H9 (cell line): ENCODE measurements at regions not wholly inside any gene's neighbourhood (a gene's known extent, or its start where the extent isn't known, plus 50 kb on each side); places are given as distances from the start of the nearest gene placed in this dataset.

Experiments used
- DNase-seq: peaks from one replicate; pipeline ENCODE4 v3.0.0-alpha.2; 2017
- H2AFZ ChIP-seq: one replicate; pipeline ENCODE4 v1.6.1; 2013; ENCODE audit warnings: mild to moderate bottlenecking, low read length, control low read depth, moderate library complexity
- H2AK5ac ChIP-seq: 2 replicates; pipeline ENCODE4 v1.6.1; 2013; ENCODE audit warnings: low read length, control low read depth, mixed read lengths; ENCODE audit not compliant: insufficient read length
- H2BK120ac ChIP-seq: one replicate; pipeline ENCODE4 v1.6.1; 2013; ENCODE audit warnings: low read depth, mild to moderate bottlenecking, low read length, control low read depth, inconsistent platforms; ENCODE audit not compliant: poor library complexity, severe bottlenecking
- H2BK12ac ChIP-seq: 2 replicates; pipeline ENCODE4 v1.6.1; 2013; ENCODE audit warnings: low read length, control low read depth, mixed read lengths, low read depth; ENCODE audit not compliant: insufficient read length
- H2BK15ac ChIP-seq: 2 replicates; pipeline ENCODE4 v1.6.1; 2013; ENCODE audit warnings: low read depth, low read length, control low read depth
- H2BK20ac ChIP-seq: one replicate; pipeline ENCODE4 v1.6.1; 2013; ENCODE audit warnings: low read depth, mild to moderate bottlenecking, low read length, control low read depth, inconsistent platforms; ENCODE audit not compliant: poor library complexity, severe bottlenecking
- H2BK5ac ChIP-seq: 2 replicates; pipeline ENCODE4 v1.6.1; 2013; ENCODE audit warnings: low read length, control low read depth, mixed read lengths; ENCODE audit not compliant: insufficient read length
- H3K14ac ChIP-seq: 2 replicates; pipeline ENCODE4 v1.6.1; 2013; ENCODE audit warnings: low read length, control low read depth; ENCODE audit not compliant: insufficient read depth
- H3K18ac ChIP-seq: 2 replicates; pipeline ENCODE4 v1.6.1; 2013; ENCODE audit warnings: low read depth, mild to moderate bottlenecking, mixed read lengths, low read length, control low read depth; ENCODE audit not compliant: insufficient read length
- H3K23ac ChIP-seq: 2 replicates; pipeline ENCODE4 v1.6.1; 2013; ENCODE audit warnings: low read length, control low read depth, mixed read lengths, low read depth; ENCODE audit not compliant: insufficient read length
- H3K23me2 ChIP-seq: 2 replicates; pipeline ENCODE4 v1.6.1; 2013; ENCODE audit warnings: low read depth, mild to moderate bottlenecking, mixed read lengths, low read length, control low read depth; ENCODE audit not compliant: insufficient read length, poor library complexity, severe bottlenecking
- H3K27ac ChIP-seq: 2 replicates; pipeline ENCODE4 v1.5.1; 2013; ENCODE audit warnings: low read length, control low read depth, mixed read lengths, low read depth; ENCODE audit not compliant: insufficient read length
- H3K27me3 ChIP-seq: 2 replicates; pipeline ENCODE4 v1.6.1; 2013; ENCODE audit warnings: low read length, control low read depth, inconsistent platforms; ENCODE audit not compliant: insufficient read depth
- H3K4ac ChIP-seq: 2 replicates; pipeline ENCODE4 v1.6.1; 2013; ENCODE audit warnings: low read depth, mild to moderate bottlenecking, control low read depth, inconsistent platforms, low read length, moderate library complexity
- H3K4me1 ChIP-seq: 2 replicates; pipeline ENCODE4 v1.6.1; 2013; ENCODE audit warnings: low read length, control low read depth, inconsistent platforms; ENCODE audit not compliant: insufficient read depth
- H3K4me2 ChIP-seq: 2 replicates; pipeline ENCODE4 v1.6.1; 2013; ENCODE audit warnings: low read length, control low read depth, mixed read lengths; ENCODE audit not compliant: insufficient read length, insufficient read depth
- H3K56ac ChIP-seq: 2 replicates; pipeline ENCODE4 v1.6.1; 2013; ENCODE audit warnings: low read depth, mild to moderate bottlenecking, mixed read lengths, low read length, control low read depth; ENCODE audit not compliant: insufficient read length
- H3K79me1 ChIP-seq: 2 replicates; pipeline ENCODE4 v1.6.1; 2013; ENCODE audit warnings: low read depth, mild to moderate bottlenecking, moderate library complexity, low read length, control low read depth, inconsistent platforms; ENCODE audit not compliant: insufficient read depth, poor library complexity, severe bottlenecking
- H3K79me2 ChIP-seq: 2 replicates; pipeline ENCODE4 v1.6.1; 2013; ENCODE audit warnings: low read length, control low read depth, inconsistent platforms; ENCODE audit not compliant: insufficient read depth
- H3K9ac ChIP-seq: 2 replicates; pipeline ENCODE4 v1.6.1; 2013; ENCODE audit warnings: low read length, control low read depth, mixed read lengths; ENCODE audit not compliant: insufficient read length; ENCODE audit errors: extremely low read depth
- H3K9me3 ChIP-seq: one replicate; pipeline ENCODE4 v1.6.1; 2013; ENCODE audit warnings: low read depth, low read length, inconsistent platforms; ENCODE audit not compliant: control insufficient read depth
- H3T11ph ChIP-seq: one replicate; pipeline ENCODE4 v1.6.1; 2013; ENCODE audit warnings: mild to moderate bottlenecking, low read length, control low read depth, inconsistent platforms
- H4K20me1 ChIP-seq: one replicate; pipeline ENCODE4 v1.6.1; 2013; ENCODE audit not compliant: control insufficient read depth, insufficient read length, insufficient read depth
- H4K5ac ChIP-seq: 2 replicates; pipeline ENCODE4 v1.6.1; 2013; ENCODE audit warnings: low read depth, mild to moderate bottlenecking, mixed read lengths, low read length, control low read depth; ENCODE audit not compliant: insufficient read length
- H4K8ac ChIP-seq: replicated peaks from 2 replicates; pipeline ENCODE4 v1.6.1; 2013; ENCODE audit warnings: low read length, control low read depth, mixed read lengths, low read depth; ENCODE audit not compliant: insufficient read length
- H4K91ac ChIP-seq: 2 replicates; pipeline ENCODE4 v1.6.1; 2013; ENCODE audit warnings: low read depth, mild to moderate bottlenecking, moderate library complexity, mixed read lengths, low read length, control low read depth; ENCODE audit not compliant: insufficient read length
- H3K27ac Mint-ChIP-seq, 3 experiments: 2 replicates in 2 of 3; 3 replicates in 1 of 3; pipeline ENCODE4 v1.8.0; 2020 to 2021; ENCODE audit warnings: mixed read lengths in 3 of 3, mild to moderate bottlenecking in 1 of 3, moderate library complexity in 1 of 3
- H3K27me3 Mint-ChIP-seq: 2 replicates; pipeline ENCODE4 v1.8.0; 2021; ENCODE audit warnings: low read depth, mild to moderate bottlenecking, moderate library complexity, mixed read lengths
- H3K36me3 Mint-ChIP-seq, 3 experiments: 2 replicates in 2 of 3; 3 replicates in 1 of 3; pipeline ENCODE4 v1.8.0; 2020 to 2021; ENCODE audit warnings: low read depth in 3 of 3, mixed read lengths in 3 of 3; ENCODE audit not compliant: insufficient read depth in 1 of 3
- H3K4me1 Mint-ChIP-seq, 2 experiments: 2 replicates each; pipeline ENCODE4 v1.8.0; 2020; ENCODE audit warnings: mixed read lengths in 2 of 2
- H3K4me3 Mint-ChIP-seq, 2 experiments: 2 replicates in 1 of 2; 3 replicates in 1 of 2; pipeline ENCODE4 v1.8.0; 2020 to 2021; ENCODE audit warnings: mild to moderate bottlenecking in 2 of 2, mixed read lengths in 2 of 2, moderate library complexity in 1 of 2
- H3K9me3 Mint-ChIP-seq, 2 experiments: 2 replicates in 1 of 2; 3 replicates in 1 of 2; pipeline ENCODE4 v1.8.0; 2020; ENCODE audit warnings: mild to moderate bottlenecking in 2 of 2, mixed read lengths in 2 of 2, moderate library complexity in 1 of 2
- CTCF ChIP-seq: fragments of 200-600 bp; sonication (generic); conservative IDR thresholded peaks from 3 replicates; pipeline ENCODE4 v1.8.0; 2021; ENCODE audit warnings: antibody characterized with exemption, mild to moderate bottlenecking
- WGBS: extraction: QIAGEN DNeasy Blood & Tissue Kit; methylation state at CpG from one replicate; pipeline ENCODE4 v1.1.7; 2013; ENCODE audit warnings: missing lambda C conversion rate, low lambda C conversion rate, mixed read lengths; ENCODE audit not compliant: insufficient read length; ENCODE audit errors: extremely low coverage; 5-methylcytosine and 5-hydroxymethylcytosine counted together

- H3K4me3 Mint-ChIP-seq, result no peak overlapping the region
- Histone ChIP-seq H2BK120ac (no peak overlapping the region), H3K4ac (no peak overlapping the region), H3K79me1 (no peaks in the 10 kb centered on the region), H4K5ac (no peak overlapping the region), H4K8ac (no peak overlapping the region), H3K23me2 (no peaks in the 10 kb centered on the region), H4K91ac (no peak overlapping the region), H4K20me1 (no peaks in the 10 kb centered on the region), H2BK12ac (no peak overlapping the region), H3K4me1 (no peaks in the 10 kb centered on the region), H3T11ph (no peak overlapping the region), H3K14ac (no peak overlapping the region), H3K79me2 (no peaks in the 10 kb centered on the region), H3K27ac (no peak overlapping the region), H3K27me3 (no peaks in the 10 kb centered on the region; the same call in 1 of the 2 replicates), H3K56ac (no peak overlapping the region), H3K23ac (no peak overlapping the region), H3K9ac (no peak overlapping the region), H2AK5ac (peak overlapping the region; percentile 32), H3K9me3 (no peaks in the 10 kb centered on the region), H3K4me2 (no peak overlapping the region), H2BK20ac (no peak overlapping the region), H3K18ac (peak overlapping the region; percentile 6), H2BK15ac (no peak overlapping the region), H2BK5ac (no peak overlapping the region), H2AFZ (no peak overlapping the region)
- WGBS, result no CpG with 5 or more reads among the region's 3 CpGs
- no peaks in the 10 kb centered on the region for H3K9me3 Mint-ChIP-seq
- H3K36me3 Mint-ChIP-seq, result no peaks in the 10 kb centered on the region
- H3K27ac Mint-ChIP-seq, result peak overlapping the region in 1 of 3 experiments; percentile 31; a peak in 1 of 7 replicates
- no peak for DNase-seq
- TF ChIP-seq CTCF, result no peak
- H3K27me3 Mint-ChIP-seq, result peaks cover 20% of the 10 kb centered on the region
- H3K4me1 Mint-ChIP-seq, result no peaks in the 10 kb centered on the region
Measured at GRCh38 chr2:222115296-222115695, 183.5 kb downstream of the PAX3 start.
